Panc1 (cell line): ENCODE measurements at regions not wholly inside any gene's neighbourhood (a gene's known extent, or its start where the extent isn't known, plus 50 kb on each side); places are given as distances from the start of the nearest gene placed in this dataset.

Experiments used
- ATAC-seq: fragments of 200-7000 bp; cut with Tn5 transposase; 2 replicates; pipeline ENCODE4 v1.9.1; 2020; ENCODE audit warnings: mild to moderate bottlenecking, moderate library complexity
- BruUV-seq: library from RNA; stranded (reverse); fragments of 400-500 nt; replicated peaks from 2 replicates; lab custom pipeline; 2021; lab: Mats Ljungman, UMichigan
- CTCF ChIA-PET: fragments of 300-600 bp; sonication (Branson Sonifier 250); formaldehyde crosslinking; loops from one replicate; lab custom pipeline; 2022; ENCODE audit warnings: antibody characterized with exemption; lab: Charles Lee
- POLR2A ChIA-PET: fragments of 300-600 bp; sonication (Branson Sonifier 250); formaldehyde crosslinking; loops from one replicate; lab custom pipeline; 2022; ENCODE audit warnings: antibody characterized with exemption; lab: Charles Lee
- DNase-seq: peaks from one replicate; pipeline ENCODE4 v3.0.0-alpha.2; 2010; ENCODE audit warnings: low read depth, low spot score
- H3K27ac ChIP-seq: 2 replicates; pipeline ENCODE4 v1.5.1; 2011; ENCODE audit warnings: mild to moderate bottlenecking, low read length, inconsistent platforms
- H3K27me3 ChIP-seq: fragments of 200-500 bp; sonication (Bioruptor generic); 2 replicates; pipeline ENCODE4 v1.6.0; 2014; ENCODE audit warnings: low read length, inconsistent platforms; ENCODE audit not compliant: control insufficient read depth, insufficient read depth
- H3K36me3 ChIP-seq: fragments of 200-500 bp; sonication (Bioruptor generic); 2 replicates; pipeline ENCODE4 v1.5.1; 2014; ENCODE audit warnings: inconsistent platforms, mild to moderate bottlenecking, low read length, moderate library complexity; ENCODE audit not compliant: control insufficient read depth, insufficient read depth
- H3K4me1 ChIP-seq: 2 replicates; pipeline ENCODE4 v1.5.1; 2011; ENCODE audit warnings: inconsistent platforms, mild to moderate bottlenecking, low read length, moderate library complexity; ENCODE audit not compliant: control insufficient read depth, insufficient read depth
- H3K4me3 ChIP-seq, 2 experiments: 2 replicates each; pipeline ENCODE4 v1.5.1; 2011 to 2012; ENCODE audit warnings: low read depth in 2 of 2, low read length in 2 of 2, mild to moderate bottlenecking in 2 of 2, inconsistent platforms in 1 of 2, moderate library complexity in 1 of 2
- H3K9me3 ChIP-seq: fragments of 200-500 bp; sonication (Bioruptor generic); 2 replicates; pipeline ENCODE4 v1.5.1; 2014; ENCODE audit warnings: low read depth, mild to moderate bottlenecking, inconsistent platforms, low read length, moderate library complexity; ENCODE audit not compliant: control insufficient read depth, insufficient read depth
- POLR2AphosphoS5 ChIP-seq: IDR thresholded peaks from 2 replicates; pipeline ENCODE4 v1.6.1; 2012; ENCODE audit warnings: mild to moderate bottlenecking, low read depth, low read length, moderate library complexity
- SIN3A ChIP-seq: IDR thresholded peaks from 2 replicates; pipeline ENCODE4 v1.6.1; 2012; ENCODE audit warnings: low read depth, mild to moderate bottlenecking, low read length, moderate library complexity, borderline replicate concordance; ENCODE audit not compliant: insufficient read depth
- TCF7L2 ChIP-seq: IDR thresholded peaks from 2 replicates; pipeline ENCODE4 v1.6.1; 2011; ENCODE audit warnings: mild to moderate bottlenecking, low read depth, low read length, inconsistent platforms
- in situ Hi-C: cut with HindIII; loops from 2 replicates; pipeline ENCODE4 v1.10.0; 2016; ENCODE audit warnings: low sequenced_read_pairs, low pct_unique_long_range_greater_than_20kb
- intact Hi-C: fragments of 100-400 bp; cut with micrococcal nuclease; formaldehyde crosslinking; loops from one replicate; pipeline ENCODE4 v1.10.0; 2022; ENCODE audit not compliant: unreplicated experiment
- TF ChIP-seq, protein P1 (sequence below), 2 experiments: IDR thresholded peaks; 2 replicates each; pipeline ENCODE4 v1.6.1; 2011 to 2012; ENCODE audit warnings: low read depth in 2 of 2, control low read depth in 1 of 2, low read length in 1 of 2, mild to moderate bottlenecking in 1 of 2, moderate library complexity in 1 of 2; ENCODE audit not compliant: insufficient read depth in 1 of 2
- TF ChIP-seq, protein P2 (sequence below): fragments of 450-650 bp; IDR thresholded peaks from 2 replicates; pipeline ENCODE4 v1.5.1; 2017; ENCODE audit warnings: mild to moderate bottlenecking

DNA sequence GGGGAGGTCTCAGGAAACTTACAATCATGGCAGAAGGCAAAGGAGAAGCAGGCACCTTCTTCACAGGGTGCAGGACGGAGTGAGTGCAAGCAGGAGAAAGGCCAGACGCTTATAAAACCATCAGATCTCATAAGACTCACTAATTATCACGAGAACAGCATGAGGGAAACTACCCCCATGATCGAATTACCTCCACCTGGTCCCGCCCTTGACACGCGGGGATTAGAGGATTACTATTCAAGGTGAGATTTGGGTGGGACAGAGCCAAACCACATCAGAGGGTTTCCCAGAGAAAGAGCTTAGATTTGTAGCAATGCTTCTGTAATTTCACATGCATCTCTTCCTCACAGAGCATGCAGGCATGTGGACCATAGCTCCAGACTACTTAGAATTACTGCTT lies 615.7 kb upstream of the UBE2E2 start:
- no peak overlapping the region for H3K4me3 ChIP-seq
- POLR2A ChIA-PET: interaction anchor here (0.6 kb wide), 1 partner anchor 13 kb away, joined by 3 read pairs; no protein-coding TSS in a partner anchor
- ATAC-seq (no peak), DNase-seq (no peak)
- no TSS peak for BruUV-seq
- intact Hi-C loops: no loop called here
- CTCF ChIA-PET: no interaction called here
- H3K27me3 ChIP-seq: no peaks in the 10 kb centered on the region
- no peaks in the 10 kb centered on the region for H3K4me1 ChIP-seq
- TF ChIP-seq, protein P1, sequence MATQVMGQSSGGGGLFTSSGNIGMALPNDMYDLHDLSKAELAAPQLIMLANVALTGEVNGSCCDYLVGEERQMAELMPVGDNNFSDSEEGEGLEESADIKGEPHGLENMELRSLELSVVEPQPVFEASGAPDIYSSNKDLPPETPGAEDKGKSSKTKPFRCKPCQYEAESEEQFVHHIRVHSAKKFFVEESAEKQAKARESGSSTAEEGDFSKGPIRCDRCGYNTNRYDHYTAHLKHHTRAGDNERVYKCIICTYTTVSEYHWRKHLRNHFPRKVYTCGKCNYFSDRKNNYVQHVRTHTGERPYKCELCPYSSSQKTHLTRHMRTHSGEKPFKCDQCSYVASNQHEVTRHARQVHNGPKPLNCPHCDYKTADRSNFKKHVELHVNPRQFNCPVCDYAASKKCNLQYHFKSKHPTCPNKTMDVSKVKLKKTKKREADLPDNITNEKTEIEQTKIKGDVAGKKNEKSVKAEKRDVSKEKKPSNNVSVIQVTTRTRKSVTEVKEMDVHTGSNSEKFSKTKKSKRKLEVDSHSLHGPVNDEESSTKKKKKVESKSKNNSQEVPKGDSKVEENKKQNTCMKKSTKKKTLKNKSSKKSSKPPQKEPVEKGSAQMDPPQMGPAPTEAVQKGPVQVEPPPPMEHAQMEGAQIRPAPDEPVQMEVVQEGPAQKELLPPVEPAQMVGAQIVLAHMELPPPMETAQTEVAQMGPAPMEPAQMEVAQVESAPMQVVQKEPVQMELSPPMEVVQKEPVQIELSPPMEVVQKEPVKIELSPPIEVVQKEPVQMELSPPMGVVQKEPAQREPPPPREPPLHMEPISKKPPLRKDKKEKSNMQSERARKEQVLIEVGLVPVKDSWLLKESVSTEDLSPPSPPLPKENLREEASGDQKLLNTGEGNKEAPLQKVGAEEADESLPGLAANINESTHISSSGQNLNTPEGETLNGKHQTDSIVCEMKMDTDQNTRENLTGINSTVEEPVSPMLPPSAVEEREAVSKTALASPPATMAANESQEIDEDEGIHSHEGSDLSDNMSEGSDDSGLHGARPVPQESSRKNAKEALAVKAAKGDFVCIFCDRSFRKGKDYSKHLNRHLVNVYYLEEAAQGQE (IDR thresholded peaks at IDR 0.05; ENCODE audit: insufficient read depth in 1 of 2, low read depth in 2 of 2, low read length in 1 of 2): no peak
- TF ChIP-seq TCF7L2 (no peak), SIN3A (no peak), POLR2AphosphoS5 (no peak)
- TF ChIP-seq, protein P2, sequence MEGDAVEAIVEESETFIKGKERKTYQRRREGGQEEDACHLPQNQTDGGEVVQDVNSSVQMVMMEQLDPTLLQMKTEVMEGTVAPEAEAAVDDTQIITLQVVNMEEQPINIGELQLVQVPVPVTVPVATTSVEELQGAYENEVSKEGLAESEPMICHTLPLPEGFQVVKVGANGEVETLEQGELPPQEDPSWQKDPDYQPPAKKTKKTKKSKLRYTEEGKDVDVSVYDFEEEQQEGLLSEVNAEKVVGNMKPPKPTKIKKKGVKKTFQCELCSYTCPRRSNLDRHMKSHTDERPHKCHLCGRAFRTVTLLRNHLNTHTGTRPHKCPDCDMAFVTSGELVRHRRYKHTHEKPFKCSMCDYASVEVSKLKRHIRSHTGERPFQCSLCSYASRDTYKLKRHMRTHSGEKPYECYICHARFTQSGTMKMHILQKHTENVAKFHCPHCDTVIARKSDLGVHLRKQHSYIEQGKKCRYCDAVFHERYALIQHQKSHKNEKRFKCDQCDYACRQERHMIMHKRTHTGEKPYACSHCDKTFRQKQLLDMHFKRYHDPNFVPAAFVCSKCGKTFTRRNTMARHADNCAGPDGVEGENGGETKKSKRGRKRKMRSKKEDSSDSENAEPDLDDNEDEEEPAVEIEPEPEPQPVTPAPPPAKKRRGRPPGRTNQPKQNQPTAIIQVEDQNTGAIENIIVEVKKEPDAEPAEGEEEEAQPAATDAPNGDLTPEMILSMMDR: no peak
- in situ Hi-C loops: no loop called here
- H3K27ac ChIP-seq: no peak overlapping the region
- H3K36me3 ChIP-seq: no peaks in the 10 kb centered on the region
- H3K9me3 ChIP-seq: no peaks in the 10 kb centered on the region

DNA sequence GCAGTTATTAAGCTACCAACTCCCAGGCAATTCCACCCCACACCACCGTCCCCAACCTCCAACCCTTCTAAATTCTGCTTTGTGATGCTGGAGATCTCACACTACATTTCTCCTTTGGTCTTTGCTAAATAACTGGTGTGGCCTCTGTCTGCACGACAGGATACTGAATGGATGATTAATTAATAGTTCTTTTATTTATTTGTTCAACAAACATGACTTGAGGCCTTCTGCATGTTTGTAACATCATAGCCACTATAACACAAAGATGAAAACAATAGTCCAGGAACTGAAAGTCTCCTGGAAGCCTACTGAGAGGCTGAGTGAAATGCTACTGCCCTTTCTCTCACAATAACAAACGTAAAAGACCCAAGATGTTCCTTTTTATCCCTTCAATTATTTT lies 609.5 kb upstream of the UBE2E2 start:
- DNase-seq (no peak), ATAC-seq (no peak)
- H3K36me3 ChIP-seq: no peaks in the 10 kb centered on the region
- intact Hi-C loops (no loop called here), in situ Hi-C loops (no loop called here)
- no peak for TF ChIP-seq TCF7L2
- no peak for TF ChIP-seq POLR2AphosphoS5
- TF ChIP-seq, protein P2: no peak
- TF ChIP-seq, protein P1 (IDR thresholded peaks at IDR 0.05; ENCODE audit: insufficient read depth in 1 of 2, low read depth in 2 of 2, low read length in 1 of 2): no peak
- TF ChIP-seq SIN3A: no peak
- BruUV-seq: no TSS peak
- POLR2A ChIA-PET: no interaction called here
- H3K9me3 ChIP-seq: no peaks in the 10 kb centered on the region
- H3K27me3 ChIP-seq: no peaks in the 10 kb centered on the region
- H3K27ac ChIP-seq: no peak overlapping the region
- CTCF ChIA-PET: no interaction called here
- no peak overlapping the region for H3K4me3 ChIP-seq
- H3K4me1 ChIP-seq: no peaks in the 10 kb centered on the region
